ENCODE measurements at regions not wholly inside any gene's neighbourhood (a gene's known extent, or its start where the extent isn't known, plus 50 kb on each side); places are given as distances from the start of the nearest gene placed in this dataset.

- H3K4me3 ChIP-seq, result no peak overlapping the region
- H3K27ac ChIP-seq, result no peak overlapping the region
- H3K4me1 ChIP-seq, result no peaks in the 10 kb centered on the region
- WGBS, 2 donors, result 86 to 90% methylated on average over 2 of the region's 2 CpGs
- H3K36me3 ChIP-seq, result no peaks in the 10 kb centered on the region
- ATAC-seq (ENCODE audit: low FRiP score in 2 of 2) (no peak), DNase-seq (no peak)
- H3K9me3 ChIP-seq, result no peaks in the 10 kb centered on the region
- H3K27me3 ChIP-seq, result no peaks in the 10 kb centered on the region
- TF ChIP-seq POLR2A (IDR thresholded peaks at IDR 0.05) (no peak), EP300 (IDR thresholded peaks at IDR 0.05) (no peak), CTCF (IDR thresholded peaks at IDR 0.05) (no peak), POLR2AphosphoS5 (IDR thresholded peaks at IDR 0.05) (no peak)
Observed at GRCh38 chr5:86427158-86427557, 190.6 kb upstream of the COX7C start.

DNA sequence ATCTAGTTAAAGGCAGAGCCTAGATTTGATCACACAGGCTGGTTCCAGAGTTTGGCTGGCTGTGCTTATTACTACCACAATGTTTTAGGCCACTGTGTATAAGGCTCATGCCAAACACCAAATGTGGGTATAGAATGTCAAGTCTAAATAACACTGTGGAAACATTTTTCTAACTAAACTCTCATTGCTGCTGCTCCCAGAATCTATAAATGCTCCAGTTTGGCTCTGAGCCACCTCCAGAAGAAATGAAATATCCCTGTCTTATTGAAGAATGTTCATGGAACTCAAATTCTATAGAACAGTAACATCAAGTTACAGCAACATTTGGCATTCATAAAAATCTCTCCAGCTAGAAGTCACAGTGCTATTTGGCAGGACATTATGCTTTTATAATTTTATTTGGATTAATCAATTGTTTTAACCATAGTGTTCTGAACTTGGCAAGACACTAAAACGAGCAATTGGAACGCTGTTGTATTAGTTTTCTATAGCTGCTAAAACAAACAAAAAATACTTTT lies 178.1 kb upstream of the COX7C start:
- TF ChIP-seq CTCF (IDR thresholded peaks at IDR 0.05) (no peak), POLR2AphosphoS5 (IDR thresholded peaks at IDR 0.05) (no peak), EP300 (IDR thresholded peaks at IDR 0.05) (no peak), POLR2A (IDR thresholded peaks at IDR 0.05) (no peak)
- no peak for ATAC-seq (ENCODE audit: low FRiP score in 2 of 2)
- WGBS, 2 donors, result 73 to 93% methylated on average over 2 of the region's 2 CpGs
- DNase-seq, result no peak
- no peaks in the 10 kb centered on the region for H3K36me3 ChIP-seq
- no peak overlapping the region for H3K27ac ChIP-seq
- H3K27me3 ChIP-seq, result no peaks in the 10 kb centered on the region
- no peak overlapping the region for H3K4me3 ChIP-seq
- H3K4me1 ChIP-seq, result no peaks in the 10 kb centered on the region
- no peaks in the 10 kb centered on the region for H3K9me3 ChIP-seq

- no peaks in the 10 kb centered on the region for H3K36me3 ChIP-seq
- H3K4me3 ChIP-seq, result no peak overlapping the region
- ATAC-seq (ENCODE audit: low FRiP score in 2 of 2), result no peak
- H3K4me1 ChIP-seq, result no peaks in the 10 kb centered on the region
- no peak overlapping the region for H3K27ac ChIP-seq
- H3K27me3 ChIP-seq, result no peaks in the 10 kb centered on the region
- DNase-seq, result no peak
- WGBS, 2 donors, result 54 to 71% methylated on average over 2 of the region's 2 CpGs
- no peaks in the 10 kb centered on the region for H3K9me3 ChIP-seq
- TF ChIP-seq CTCF (IDR thresholded peaks at IDR 0.05) (no peak), POLR2AphosphoS5 (IDR thresholded peaks at IDR 0.05) (no peak), POLR2A (IDR thresholded peaks at IDR 0.05) (no peak), EP300 (IDR thresholded peaks at IDR 0.05) (no peak)
Observed at GRCh38 chr5:86442036-86442745, 175.6 kb upstream of the COX7C start.

DNA sequence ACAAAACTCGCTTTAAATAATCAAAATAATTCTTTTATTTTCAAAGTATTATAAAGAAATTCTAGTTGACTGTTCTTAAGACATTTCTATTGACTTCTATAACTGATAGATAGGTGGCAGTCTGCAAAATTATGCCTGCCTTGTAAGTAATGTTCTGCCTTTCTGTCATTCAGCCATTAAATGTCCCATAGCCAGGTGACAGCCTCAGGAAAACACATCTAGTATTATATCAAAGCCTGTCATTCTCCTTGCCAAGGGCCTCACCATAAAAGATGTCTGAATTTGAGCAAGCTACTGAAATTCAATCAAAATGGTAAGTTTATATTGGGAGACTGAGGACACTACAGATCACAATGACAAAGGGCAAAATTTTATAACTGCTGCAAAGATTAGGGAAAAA lies 170.4 kb upstream of the COX7C start:
- no peaks in the 10 kb centered on the region for H3K4me1 ChIP-seq
- no peak overlapping the region for H3K4me3 ChIP-seq
- H3K9me3 ChIP-seq, result no peaks in the 10 kb centered on the region
- ATAC-seq (ENCODE audit: low FRiP score in 2 of 2) (no peak), DNase-seq (no peak)
- 73 to 77% methylated on average over 1 of the region's 1 CpG for WGBS, 2 donors
- no peak overlapping the region for H3K27ac ChIP-seq
- no peaks in the 10 kb centered on the region for H3K27me3 ChIP-seq
- TF ChIP-seq CTCF (IDR thresholded peaks at IDR 0.05) (no peak), POLR2A (IDR thresholded peaks at IDR 0.05) (no peak), POLR2AphosphoS5 (IDR thresholded peaks at IDR 0.05) (no peak), EP300 (IDR thresholded peaks at IDR 0.05) (no peak)
- H3K36me3 ChIP-seq, result no peaks in the 10 kb centered on the region

- TF ChIP-seq EP300 (IDR thresholded peaks at IDR 0.05), result no peak
- Histone ChIP-seq H3K4me1 (no peaks in the 10 kb centered on the region), H3K27ac (no peak overlapping the region), H3K27me3 (no peaks in the 10 kb centered on the region), H3K36me3 (no peaks in the 10 kb centered on the region), H3K4me3 (no peak overlapping the region), H3K9me3 (no peaks in the 10 kb centered on the region)
- no peak for ATAC-seq (ENCODE audit: low FRiP score in 2 of 2)
- no peak for DNase-seq
Observed at GRCh38 chr5:86452251-86452650, 165.5 kb upstream of the COX7C start.

Measured in upper lobe of left lung (tissue), 6 donors.